ENCODE measurements at regions not wholly inside any gene's neighbourhood (a gene's known extent, or its start where the extent isn't known, plus 50 kb on each side); places are given as distances from the start of the nearest gene placed in this dataset.

- H3K9ac ChIP-seq (ENCODE audit: low read length): no peak overlapping the region
- no peak overlapping the region for H2BK5ac ChIP-seq (ENCODE audit: low read depth, low read length, poor library complexity, severe bottlenecking)
- H2BK12ac ChIP-seq (ENCODE audit: low read length in 2 of 2): no peak overlapping the region
- no peak overlapping the region for H3K27ac ChIP-seq (ENCODE audit: low read length, poor library complexity, severe bottlenecking)
- H3K9me3 ChIP-seq (ENCODE audit: control insufficient read depth, low read length): no peaks in the 10 kb centered on the region
- no peak overlapping the region for H3K14ac ChIP-seq (ENCODE audit: low read length in 2 of 2)
- H3K4me2 ChIP-seq (ENCODE audit: low read length, poor library complexity, severe bottlenecking): no peak overlapping the region
- no peaks in the 10 kb centered on the region for H3K4me1 ChIP-seq (ENCODE audit: control insufficient read depth, insufficient read depth, low read depth, low read length)
- H3K18ac ChIP-seq (ENCODE audit: low read depth in 1 of 2, low read length in 2 of 2): no peak overlapping the region
- 100% methylated on average over 1 of the region's 1 CpG for WGBS
- H3K79me1 ChIP-seq (replicated peaks; ENCODE audit: low read length, poor library complexity, severe bottlenecking): no peaks in the 10 kb centered on the region
- no peak overlapping the region for H3K23ac ChIP-seq (ENCODE audit: low read length in 2 of 2)
- no peak overlapping the region for H4K8ac ChIP-seq (ENCODE audit: low read length)
- DNase-seq: no peak
- no peak overlapping the region for H2BK15ac ChIP-seq (ENCODE audit: low read depth, poor library complexity, severe bottlenecking)
- no peak overlapping the region for H2BK120ac ChIP-seq (ENCODE audit: low read depth, low read length)
- H2AFZ ChIP-seq (ENCODE audit: low read depth, low read length): no peak overlapping the region
- H3K36me3 ChIP-seq (ENCODE audit: control insufficient read depth in 1 of 2, insufficient read depth in 2 of 2, low read depth in 1 of 2, low read length in 2 of 2): no peaks in the 10 kb centered on the region
- no peaks in the 10 kb centered on the region for H3K27me3 ChIP-seq (ENCODE audit: control insufficient read depth in 1 of 2, insufficient read depth in 1 of 2, low read length in 2 of 2)
- no peak overlapping the region for H3K4ac ChIP-seq (ENCODE audit: low read depth in 1 of 2, low read length in 2 of 2)
- H3K4me3 ChIP-seq (ENCODE audit: insufficient read depth in 1 of 2, low read depth in 1 of 2, low read length in 2 of 2): no peak overlapping the region
- H2AK5ac ChIP-seq (ENCODE audit: low read length, severe bottlenecking): no peak overlapping the region
- no peak overlapping the region for H4K91ac ChIP-seq (ENCODE audit: low read length)
These were observed 971.2 kb upstream of the PIK3C3 start for GRCh38 chr18:40983835-40984234.

GRCh38 chr18:40980171-40980570 is 974.9 kb upstream of the PIK3C3 start:
- Histone ChIP-seq H3K4me2 (ENCODE audit: low read length, poor library complexity, severe bottlenecking) (no peak overlapping the region), H3K27ac (ENCODE audit: low read length, poor library complexity, severe bottlenecking) (no peak overlapping the region), H3K23ac (ENCODE audit: low read length in 2 of 2) (no peak overlapping the region), H4K91ac (ENCODE audit: low read length) (no peak overlapping the region), H3K36me3 (ENCODE audit: control insufficient read depth in 1 of 2, insufficient read depth in 2 of 2, low read depth in 1 of 2, low read length in 2 of 2) (no peaks in the 10 kb centered on the region), H3K14ac (ENCODE audit: low read length in 2 of 2) (no peak overlapping the region), H3K4me1 (ENCODE audit: control insufficient read depth, insufficient read depth, low read depth, low read length) (no peaks in the 10 kb centered on the region), H2BK5ac (ENCODE audit: low read depth, low read length, poor library complexity, severe bottlenecking) (no peak overlapping the region), H3K79me1 (replicated peaks; ENCODE audit: low read length, poor library complexity, severe bottlenecking) (no peaks in the 10 kb centered on the region), H2BK120ac (ENCODE audit: low read depth, low read length) (no peak overlapping the region), H3K9me3 (ENCODE audit: control insufficient read depth, low read length) (peaks cover 2% of the 10 kb centered on the region), H4K8ac (ENCODE audit: low read length) (no peak overlapping the region), H3K4me3 (ENCODE audit: insufficient read depth in 1 of 2, low read depth in 1 of 2, low read length in 2 of 2) (no peak overlapping the region), H2AFZ (ENCODE audit: low read depth, low read length) (no peak overlapping the region), H3K27me3 (ENCODE audit: control insufficient read depth in 1 of 2, insufficient read depth in 1 of 2, low read length in 2 of 2) (no peaks in the 10 kb centered on the region), H3K4ac (ENCODE audit: low read depth in 1 of 2, low read length in 2 of 2) (no peak overlapping the region), H2AK5ac (ENCODE audit: low read length, severe bottlenecking) (no peak overlapping the region), H3K9ac (ENCODE audit: low read length) (no peak overlapping the region), H2BK12ac (ENCODE audit: low read length in 2 of 2) (no peak overlapping the region), H2BK15ac (ENCODE audit: low read depth, poor library complexity, severe bottlenecking) (no peak overlapping the region), H3K18ac (ENCODE audit: low read depth in 1 of 2, low read length in 2 of 2) (no peak overlapping the region)
- WGBS: 29% methylated on average over 2 of the region's 2 CpGs
- no peak for DNase-seq

- no peaks in the 10 kb centered on the region for H3K27me3 ChIP-seq (ENCODE audit: control insufficient read depth in 1 of 2, insufficient read depth in 1 of 2, low read length in 2 of 2)
- no peak overlapping the region for H2BK120ac ChIP-seq (ENCODE audit: low read depth, low read length)
- H3K4me1 ChIP-seq (ENCODE audit: control insufficient read depth, insufficient read depth, low read depth, low read length): no peaks in the 10 kb centered on the region
- no peak overlapping the region for H3K18ac ChIP-seq (ENCODE audit: low read depth in 1 of 2, low read length in 2 of 2)
- H3K36me3 ChIP-seq (ENCODE audit: control insufficient read depth in 1 of 2, insufficient read depth in 2 of 2, low read depth in 1 of 2, low read length in 2 of 2): no peaks in the 10 kb centered on the region
- no peak overlapping the region for H3K4me2 ChIP-seq (ENCODE audit: low read length, poor library complexity, severe bottlenecking)
- no peak overlapping the region for H2BK12ac ChIP-seq (ENCODE audit: low read length in 2 of 2)
- no peak overlapping the region for H3K4ac ChIP-seq (ENCODE audit: low read depth in 1 of 2, low read length in 2 of 2)
- H3K27ac ChIP-seq (ENCODE audit: low read length, poor library complexity, severe bottlenecking): no peak overlapping the region
- H2BK15ac ChIP-seq (ENCODE audit: low read depth, poor library complexity, severe bottlenecking): no peak overlapping the region
- H3K14ac ChIP-seq (ENCODE audit: low read length in 2 of 2): no peak overlapping the region
- no peak overlapping the region for H3K9ac ChIP-seq (ENCODE audit: low read length)
- no peak overlapping the region for H2BK5ac ChIP-seq (ENCODE audit: low read depth, low read length, poor library complexity, severe bottlenecking)
- no peak overlapping the region for H4K8ac ChIP-seq (ENCODE audit: low read length)
- no peak overlapping the region for H3K23ac ChIP-seq (ENCODE audit: low read length in 2 of 2)
- 90% methylated on average over 4 of the region's 4 CpGs for whole genome bisulfite sequencing
- no peak overlapping the region for H2AFZ ChIP-seq (ENCODE audit: low read depth, low read length)
- no peak for DNase-seq
- no peak overlapping the region for H2AK5ac ChIP-seq (ENCODE audit: low read length, severe bottlenecking)
- H3K4me3 ChIP-seq (ENCODE audit: insufficient read depth in 1 of 2, low read depth in 1 of 2, low read length in 2 of 2): no peak overlapping the region
- H3K79me1 ChIP-seq (replicated peaks; ENCODE audit: low read length, poor library complexity, severe bottlenecking): no peaks in the 10 kb centered on the region
- H4K91ac ChIP-seq (ENCODE audit: low read length): no peak overlapping the region
- peaks cover 14% of the 10 kb centered on the region for H3K9me3 ChIP-seq (ENCODE audit: control insufficient read depth, low read length)
These were observed 979.0 kb upstream of the PIK3C3 start for GRCh38 chr18:40976050-40976449.

DNA sequence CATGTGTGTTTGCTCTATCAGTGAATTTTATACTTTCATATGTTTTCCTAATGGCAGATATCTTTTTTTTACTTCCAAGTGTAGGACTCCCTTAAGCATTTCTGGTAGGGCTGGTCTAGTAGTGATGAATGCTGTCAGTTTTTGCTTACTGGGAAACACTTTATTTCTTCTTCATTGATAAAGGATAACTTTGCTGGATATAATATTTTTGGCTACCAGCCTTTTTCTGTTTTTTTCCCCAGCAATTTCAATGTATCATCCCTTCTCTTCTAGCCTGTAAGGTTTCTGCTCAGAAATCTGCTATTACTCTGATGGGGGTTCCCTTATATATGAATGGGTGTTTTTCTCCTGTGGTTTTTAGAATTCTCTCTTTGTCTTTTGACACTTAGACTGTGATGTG is 980.6 kb upstream of the PIK3C3 start:
- no peak overlapping the region for H2BK5ac ChIP-seq (ENCODE audit: low read depth, low read length, poor library complexity, severe bottlenecking)
- DNase-seq: no peak
- H3K23ac ChIP-seq (ENCODE audit: low read length in 2 of 2): no peak overlapping the region
- no peaks in the 10 kb centered on the region for H3K4me1 ChIP-seq (ENCODE audit: control insufficient read depth, insufficient read depth, low read depth, low read length)
- no peak overlapping the region for H2BK15ac ChIP-seq (ENCODE audit: low read depth, poor library complexity, severe bottlenecking)
- H3K27me3 ChIP-seq (ENCODE audit: control insufficient read depth in 1 of 2, insufficient read depth in 1 of 2, low read length in 2 of 2): no peaks in the 10 kb centered on the region
- no peak overlapping the region for H3K14ac ChIP-seq (ENCODE audit: low read length in 2 of 2)
- no peak overlapping the region for H2AK5ac ChIP-seq (ENCODE audit: low read length, severe bottlenecking)
- H3K79me1 ChIP-seq (replicated peaks; ENCODE audit: low read length, poor library complexity, severe bottlenecking): no peaks in the 10 kb centered on the region
- H3K4me3 ChIP-seq (ENCODE audit: insufficient read depth in 1 of 2, low read depth in 1 of 2, low read length in 2 of 2): no peak overlapping the region
- H4K8ac ChIP-seq (ENCODE audit: low read length): no peak overlapping the region
- no peak overlapping the region for H2AFZ ChIP-seq (ENCODE audit: low read depth, low read length)
- peaks cover 14% of the 10 kb centered on the region for H3K9me3 ChIP-seq (ENCODE audit: control insufficient read depth, low read length)
- no peak overlapping the region for H2BK12ac ChIP-seq (ENCODE audit: low read length in 2 of 2)
- no peak overlapping the region for H2BK120ac ChIP-seq (ENCODE audit: low read depth, low read length)
- no peak overlapping the region for H3K18ac ChIP-seq (ENCODE audit: low read depth in 1 of 2, low read length in 2 of 2)
- no peaks in the 10 kb centered on the region for H3K36me3 ChIP-seq (ENCODE audit: control insufficient read depth in 1 of 2, insufficient read depth in 2 of 2, low read depth in 1 of 2, low read length in 2 of 2)
- H3K4ac ChIP-seq (ENCODE audit: low read depth in 1 of 2, low read length in 2 of 2): no peak overlapping the region
- no peak overlapping the region for H4K91ac ChIP-seq (ENCODE audit: low read length)
- no peak overlapping the region for H3K27ac ChIP-seq (ENCODE audit: low read length, poor library complexity, severe bottlenecking)
- no peak overlapping the region for H3K4me2 ChIP-seq (ENCODE audit: low read length, poor library complexity, severe bottlenecking)
- no peak overlapping the region for H3K9ac ChIP-seq (ENCODE audit: low read length)
